HL-60 (cell line): ENCODE measurements at regions not wholly inside any gene's neighbourhood (a gene's known extent, or its start where the extent isn't known, plus 50 kb on each side); places are given as distances from the start of the nearest gene placed in this dataset.
"Not testable (repeated sequence)": the region's sequence is repeated elsewhere in the genome, so short reads cannot be mapped to it uniquely, and the experiment has no call there.

Experiments used
- GABPA ChIP-seq: IDR thresholded peaks from 2 replicates; pipeline ENCODE4 v1.6.1; 2012; ENCODE audit warnings: low read depth
- POLR2AphosphoS5 ChIP-seq: IDR thresholded peaks from 2 replicates; pipeline ENCODE4 v1.6.1; 2012; ENCODE audit warnings: low read depth
- SPI1 ChIP-seq: IDR thresholded peaks from 2 replicates; pipeline ENCODE4 v1.6.1; 2012; ENCODE audit warnings: low read depth, mild to moderate bottlenecking, borderline replicate concordance
- TF ChIP-seq, protein P1 (sequence below): IDR thresholded peaks from one replicate; pipeline ENCODE4 v1.5.1; 2011; ENCODE audit warnings: low read length, control low read depth, inconsistent platforms; ENCODE audit not compliant: insufficient read depth
- TF ChIP-seq, protein P2 (sequence below): IDR thresholded peaks from 2 replicates; pipeline ENCODE4 v1.6.1; 2012; ENCODE audit warnings: low read depth; ENCODE audit not compliant: insufficient replicate concordance

DNA sequence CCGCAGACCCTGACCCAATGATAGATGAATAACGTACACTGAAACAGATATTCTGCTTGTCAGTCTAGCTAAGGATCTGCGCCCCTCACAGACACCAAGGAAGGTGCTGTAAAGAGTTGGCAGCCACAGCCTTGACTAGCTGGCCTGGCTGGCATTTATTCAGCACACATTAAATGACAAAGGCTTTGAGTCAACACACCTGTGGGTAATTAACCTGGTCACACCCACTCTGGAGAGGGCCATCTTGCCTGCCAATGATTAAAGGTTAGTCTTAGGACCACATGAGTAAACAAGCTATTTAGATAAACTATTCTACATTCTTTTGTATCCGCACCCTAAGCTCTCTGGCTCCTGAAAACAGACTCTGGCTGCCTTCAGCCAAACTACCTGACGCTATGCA lies 982.2 kb upstream of the ADAMTS5 start:
- not testable (repeated sequence) for TF ChIP-seq POLR2AphosphoS5, SPI1, GABPA
- TF ChIP-seq, protein P1, sequence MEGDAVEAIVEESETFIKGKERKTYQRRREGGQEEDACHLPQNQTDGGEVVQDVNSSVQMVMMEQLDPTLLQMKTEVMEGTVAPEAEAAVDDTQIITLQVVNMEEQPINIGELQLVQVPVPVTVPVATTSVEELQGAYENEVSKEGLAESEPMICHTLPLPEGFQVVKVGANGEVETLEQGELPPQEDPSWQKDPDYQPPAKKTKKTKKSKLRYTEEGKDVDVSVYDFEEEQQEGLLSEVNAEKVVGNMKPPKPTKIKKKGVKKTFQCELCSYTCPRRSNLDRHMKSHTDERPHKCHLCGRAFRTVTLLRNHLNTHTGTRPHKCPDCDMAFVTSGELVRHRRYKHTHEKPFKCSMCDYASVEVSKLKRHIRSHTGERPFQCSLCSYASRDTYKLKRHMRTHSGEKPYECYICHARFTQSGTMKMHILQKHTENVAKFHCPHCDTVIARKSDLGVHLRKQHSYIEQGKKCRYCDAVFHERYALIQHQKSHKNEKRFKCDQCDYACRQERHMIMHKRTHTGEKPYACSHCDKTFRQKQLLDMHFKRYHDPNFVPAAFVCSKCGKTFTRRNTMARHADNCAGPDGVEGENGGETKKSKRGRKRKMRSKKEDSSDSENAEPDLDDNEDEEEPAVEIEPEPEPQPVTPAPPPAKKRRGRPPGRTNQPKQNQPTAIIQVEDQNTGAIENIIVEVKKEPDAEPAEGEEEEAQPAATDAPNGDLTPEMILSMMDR, result not testable (repeated sequence)
- TF ChIP-seq, protein P2, sequence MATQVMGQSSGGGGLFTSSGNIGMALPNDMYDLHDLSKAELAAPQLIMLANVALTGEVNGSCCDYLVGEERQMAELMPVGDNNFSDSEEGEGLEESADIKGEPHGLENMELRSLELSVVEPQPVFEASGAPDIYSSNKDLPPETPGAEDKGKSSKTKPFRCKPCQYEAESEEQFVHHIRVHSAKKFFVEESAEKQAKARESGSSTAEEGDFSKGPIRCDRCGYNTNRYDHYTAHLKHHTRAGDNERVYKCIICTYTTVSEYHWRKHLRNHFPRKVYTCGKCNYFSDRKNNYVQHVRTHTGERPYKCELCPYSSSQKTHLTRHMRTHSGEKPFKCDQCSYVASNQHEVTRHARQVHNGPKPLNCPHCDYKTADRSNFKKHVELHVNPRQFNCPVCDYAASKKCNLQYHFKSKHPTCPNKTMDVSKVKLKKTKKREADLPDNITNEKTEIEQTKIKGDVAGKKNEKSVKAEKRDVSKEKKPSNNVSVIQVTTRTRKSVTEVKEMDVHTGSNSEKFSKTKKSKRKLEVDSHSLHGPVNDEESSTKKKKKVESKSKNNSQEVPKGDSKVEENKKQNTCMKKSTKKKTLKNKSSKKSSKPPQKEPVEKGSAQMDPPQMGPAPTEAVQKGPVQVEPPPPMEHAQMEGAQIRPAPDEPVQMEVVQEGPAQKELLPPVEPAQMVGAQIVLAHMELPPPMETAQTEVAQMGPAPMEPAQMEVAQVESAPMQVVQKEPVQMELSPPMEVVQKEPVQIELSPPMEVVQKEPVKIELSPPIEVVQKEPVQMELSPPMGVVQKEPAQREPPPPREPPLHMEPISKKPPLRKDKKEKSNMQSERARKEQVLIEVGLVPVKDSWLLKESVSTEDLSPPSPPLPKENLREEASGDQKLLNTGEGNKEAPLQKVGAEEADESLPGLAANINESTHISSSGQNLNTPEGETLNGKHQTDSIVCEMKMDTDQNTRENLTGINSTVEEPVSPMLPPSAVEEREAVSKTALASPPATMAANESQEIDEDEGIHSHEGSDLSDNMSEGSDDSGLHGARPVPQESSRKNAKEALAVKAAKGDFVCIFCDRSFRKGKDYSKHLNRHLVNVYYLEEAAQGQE, result not testable (repeated sequence)
